ENCODE measurements at regions not wholly inside any gene's neighbourhood (a gene's known extent, or its start where the extent isn't known, plus 50 kb on each side); places are given as distances from the start of the nearest gene placed in this dataset.
A peak's percentile ranks its signal among the peaks of the same experiment; 100 is the strongest.

GRCh38 chr6:105838171-105838570 lies 248.0 kb upstream of the PRDM1 start:
- DNase-seq, result no peak

GRCh38 chr6:105836889-105837288 lies 249.2 kb upstream of the PRDM1 start:
- DNase-seq, result peak; percentile 58

- no peak for DNase-seq
These were observed 249.8 kb upstream of the PRDM1 start for GRCh38 chr6:105836379-105836778.

- DNase-seq, result peak; percentile 43
These were observed 250.8 kb upstream of the PRDM1 start for GRCh38 chr6:105835373-105835772.

- no peak for DNase-seq
These were observed 251.9 kb upstream of the PRDM1 start for GRCh38 chr6:105833959-105834947.

GRCh38 chr6:105832313-105832761 lies 253.8 kb upstream of the PRDM1 start:
- DNase-seq, result peak; percentile 83

GRCh38 chr6:105831311-105832097 lies 254.6 kb upstream of the PRDM1 start:
- DNase-seq, result no peak

- no peak for DNase-seq
These were observed 260.9 kb upstream of the PRDM1 start for GRCh38 chr6:105825210-105825609.

GRCh38 chr6:105824732-105825131 lies 261.4 kb upstream of the PRDM1 start:
- DNase-seq, result no peak

GRCh38 chr6:105821777-105822176 lies 264.4 kb upstream of the PRDM1 start:
- peak; percentile 57 for DNase-seq

GRCh38 chr6:105821027-105821426 lies 265.1 kb upstream of the PRDM1 start:
- DNase-seq, result no peak

- peak; percentile 77 for DNase-seq
These were observed 266.4 kb upstream of the PRDM1 start for GRCh38 chr6:105819745-105820144.

- DNase-seq, result no peak
These were observed 267.6 kb upstream of the PRDM1 start for GRCh38 chr6:105818505-105818904.

- DNase-seq, result no peak
These were observed 268.2 kb upstream of the PRDM1 start for GRCh38 chr6:105817961-105818360.

- no peak for DNase-seq
These were observed 268.8 kb upstream of the PRDM1 start for GRCh38 chr6:105817370-105817769.

GRCh38 chr6:105816847-105817246 lies 269.3 kb upstream of the PRDM1 start:
- no peak for DNase-seq

- no peak for DNase-seq
These were observed 270.2 kb upstream of the PRDM1 start for GRCh38 chr6:105815661-105816555.

- DNase-seq, result no peak
These were observed 271.2 kb upstream of the PRDM1 start for GRCh38 chr6:105814745-105815536.

GRCh38 chr6:105810922-105811482 lies 275.1 kb upstream of the PRDM1 start:
- DNase-seq, result no peak

- DNase-seq, result peak; percentile 87
These were observed 275.8 kb upstream of the PRDM1 start for GRCh38 chr6:105810105-105810921.

All from suppressor macrophage treated with lipopolysaccharide for 4 hours (primary cell).